CD4-positive, CD25-positive, alpha-beta regulatory T cell (primary cell): ENCODE measurements at regions not wholly inside any gene's neighbourhood (a gene's known extent, or its start where the extent isn't known, plus 50 kb on each side); places are given as distances from the start of the nearest gene placed in this dataset.

Source experiments
- ATAC-seq, 2 donors: fragments of 150-1000 bp; cut with Tn5 transposase; one replicate each; pipeline ENCODE4 v1.10.0; 2021; ENCODE audit warnings: low read depth in 2 of 2, moderate number of reproducible peaks in 2 of 2, moderate library complexity in 1 of 2
- DNase-seq, 3 donors: peaks; one replicate each; pipeline versions ENCODE4 v3.0.0 to v3.0.0-alpha.2; 2012 to 2022; ENCODE audit warnings: mixed read lengths in 1 of 3
- H3K27ac ChIP-seq: one replicate; pipeline ENCODE4 v1.7.0; 2013; ENCODE audit warnings: mild to moderate bottlenecking, low read length; ENCODE audit not compliant: insufficient read depth, poor library complexity, severe bottlenecking
- H3K27me3 ChIP-seq: one replicate; pipeline ENCODE4 v1.7.0; 2013; ENCODE audit warnings: low read length; ENCODE audit not compliant: control insufficient read depth, insufficient read depth
- H3K36me3 ChIP-seq: one replicate; pipeline ENCODE4 v1.7.0; 2013; ENCODE audit warnings: mild to moderate bottlenecking, low read length, moderate library complexity; ENCODE audit not compliant: control insufficient read depth, insufficient read depth
- H3K4me1 ChIP-seq: 2 replicates; pipeline ENCODE4 v1.7.0; 2013; ENCODE audit warnings: mild to moderate bottlenecking, low read length; ENCODE audit not compliant: insufficient read depth, control insufficient read depth, poor library complexity, severe bottlenecking
- H3K4me3 ChIP-seq: one replicate; pipeline ENCODE4 v1.7.0; 2013; ENCODE audit warnings: low read depth, mild to moderate bottlenecking, low read length, moderate library complexity
- H3K9me3 ChIP-seq, 2 experiments: 1 replicate in 1 of 2; 2 replicates in 1 of 2; pipeline ENCODE4 v1.7.0; 2013; ENCODE audit warnings: low read length in 2 of 2, mild to moderate bottlenecking in 1 of 2, moderate library complexity in 1 of 2; ENCODE audit not compliant: control insufficient read depth in 2 of 2
- H3K27ac Mint-ChIP-seq, 3 donors: one replicate each; pipeline ENCODE4 v1.8.0; 2020 to 2022; ENCODE audit warnings: mild to moderate bottlenecking in 3 of 3, mixed read lengths in 3 of 3, moderate library complexity in 2 of 3
- H3K27me3 Mint-ChIP-seq: one replicate; pipeline ENCODE4 v1.8.0; 2022; ENCODE audit warnings: mild to moderate bottlenecking, mixed read lengths
- H3K36me3 Mint-ChIP-seq: one replicate; pipeline ENCODE4 v1.8.0; 2020; ENCODE audit warnings: mixed read lengths
- H3K4me1 Mint-ChIP-seq, 4 donors: one replicate each; pipeline ENCODE4 v1.8.0; 2020 to 2022; ENCODE audit warnings: mixed read lengths in 4 of 4, mild to moderate bottlenecking in 1 of 4
- H3K4me3 Mint-ChIP-seq, 4 donors: one replicate each; pipeline ENCODE4 v1.8.0; 2020 to 2022; ENCODE audit warnings: mild to moderate bottlenecking in 4 of 4, mixed read lengths in 4 of 4, moderate library complexity in 3 of 4
- H3K9me3 Mint-ChIP-seq, 7 donors: one replicate each; pipeline ENCODE4 v1.8.0; 2020 to 2022; ENCODE audit warnings: mixed read lengths in 7 of 7, mild to moderate bottlenecking in 3 of 7, moderate library complexity in 2 of 7

DNA sequence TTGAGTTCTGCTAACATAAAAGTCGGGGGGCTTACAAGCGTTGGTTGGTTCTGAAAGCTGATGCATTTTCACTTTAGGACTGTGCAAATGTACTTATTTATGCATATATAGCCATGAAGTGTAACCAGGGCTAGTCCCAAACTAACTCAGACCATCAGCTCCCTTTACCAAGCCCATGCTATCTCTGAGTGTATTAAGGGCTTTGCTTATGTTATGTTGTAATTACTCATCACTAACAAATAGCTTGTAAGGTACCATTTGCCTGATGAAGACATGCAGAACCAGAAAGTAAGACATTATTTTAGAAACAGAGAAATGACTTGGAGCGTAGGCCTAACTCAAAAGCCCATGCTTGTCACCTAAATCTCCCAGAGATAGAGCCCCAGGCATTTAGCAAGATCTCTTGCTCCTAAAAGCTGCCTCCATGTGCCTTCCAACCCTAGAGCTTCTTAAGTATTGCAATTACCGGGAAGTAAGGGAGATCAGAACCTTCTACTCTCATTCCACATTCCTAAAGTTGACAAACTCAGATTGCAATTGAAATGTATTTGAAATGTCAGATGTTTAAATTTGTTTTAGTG is 362.9 kb upstream of the RBMS3 start:
- H3K27me3 Mint-ChIP-seq = no peaks in the 10 kb centered on the region
- no peak overlapping the region for H3K27ac Mint-ChIP-seq
- H3K4me1 Mint-ChIP-seq = peaks cover 4 to 12% (median 5%) of the 10 kb centered on the region in 4 donors
- no peaks in the 10 kb centered on the region for H3K27me3 ChIP-seq
- H3K9me3 ChIP-seq = no peaks in the 10 kb centered on the region
- no peak for ATAC-seq
- H3K36me3 ChIP-seq = no peaks in the 10 kb centered on the region
- no peak overlapping the region for H3K4me3 ChIP-seq
- peaks cover 0 to 1% (median 0%) of the 10 kb centered on the region in 7 donors for H3K9me3 Mint-ChIP-seq
- no peaks in the 10 kb centered on the region for H3K4me1 ChIP-seq
- H3K4me3 Mint-ChIP-seq = no peak overlapping the region
- no peak for DNase-seq
- H3K36me3 Mint-ChIP-seq = no peaks in the 10 kb centered on the region
- H3K27ac ChIP-seq = no peak overlapping the region

DNA sequence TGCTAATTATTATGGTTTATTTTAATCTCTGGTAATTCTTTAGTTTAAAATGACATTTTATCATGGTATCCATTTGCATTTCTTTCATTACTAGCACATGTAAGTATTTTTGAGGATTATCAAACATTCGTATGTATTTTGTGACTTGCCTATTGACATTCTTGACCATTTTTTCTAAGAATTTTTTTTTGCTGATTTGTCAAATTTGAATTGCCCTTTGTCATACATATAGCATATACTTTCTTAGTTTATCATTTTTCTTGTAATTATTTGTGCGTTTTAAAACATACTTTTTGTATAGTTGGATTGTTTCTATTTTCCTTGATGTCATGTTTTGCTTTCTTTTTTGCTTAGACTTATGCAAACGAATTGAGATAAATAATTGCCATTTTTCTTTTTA is 358.5 kb upstream of the RBMS3 start:
- H3K9me3 ChIP-seq = no peaks in the 10 kb centered on the region
- Mint-ChIP-seq H3K27ac (no peak overlapping the region), H3K4me1 (no peaks in the 10 kb centered on the region), H3K27me3 (no peaks in the 10 kb centered on the region), H3K36me3 (no peaks in the 10 kb centered on the region), H3K9me3 (peaks cover 0 to 3% (median 0%) of the 10 kb centered on the region in 7 donors), H3K4me3 (no peak overlapping the region)
- no peaks in the 10 kb centered on the region for H3K27me3 ChIP-seq
- ATAC-seq (no peak), DNase-seq (no peak)
- no peak overlapping the region for H3K27ac ChIP-seq
- H3K36me3 ChIP-seq = no peaks in the 10 kb centered on the region
- H3K4me3 ChIP-seq = no peak overlapping the region
- no peaks in the 10 kb centered on the region for H3K4me1 ChIP-seq

DNA sequence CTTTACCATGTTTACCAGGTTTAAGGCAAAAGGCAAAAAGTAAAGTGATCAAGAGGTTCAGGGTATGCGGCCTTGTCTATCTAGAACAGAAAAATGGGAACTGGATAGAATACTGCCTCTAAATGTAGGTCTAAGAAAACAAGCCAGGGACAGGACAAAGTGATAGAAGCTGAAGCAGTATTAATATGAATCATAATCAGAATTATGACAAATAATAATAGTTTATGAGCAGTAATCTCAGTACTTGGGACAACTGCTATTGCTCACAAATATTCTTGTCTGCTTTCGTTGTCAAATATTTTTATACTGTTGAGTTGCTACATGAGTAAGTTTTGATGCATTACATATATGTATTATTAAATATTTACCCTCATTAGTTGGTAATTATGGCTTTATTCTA is 356.9 kb upstream of the RBMS3 start:
- Mint-ChIP-seq H3K9me3 (peaks cover 0 to 3% (median 0%) of the 10 kb centered on the region in 7 donors), H3K4me1 (no peaks in the 10 kb centered on the region), H3K4me3 (no peak overlapping the region), H3K27me3 (no peaks in the 10 kb centered on the region), H3K27ac (no peak overlapping the region), H3K36me3 (no peaks in the 10 kb centered on the region)
- no peaks in the 10 kb centered on the region for H3K4me1 ChIP-seq
- DNase-seq (no peak), ATAC-seq (no peak)
- no peak overlapping the region for H3K27ac ChIP-seq
- no peaks in the 10 kb centered on the region for H3K9me3 ChIP-seq
- no peaks in the 10 kb centered on the region for H3K36me3 ChIP-seq
- H3K27me3 ChIP-seq = no peaks in the 10 kb centered on the region
- no peak overlapping the region for H3K4me3 ChIP-seq

DNA sequence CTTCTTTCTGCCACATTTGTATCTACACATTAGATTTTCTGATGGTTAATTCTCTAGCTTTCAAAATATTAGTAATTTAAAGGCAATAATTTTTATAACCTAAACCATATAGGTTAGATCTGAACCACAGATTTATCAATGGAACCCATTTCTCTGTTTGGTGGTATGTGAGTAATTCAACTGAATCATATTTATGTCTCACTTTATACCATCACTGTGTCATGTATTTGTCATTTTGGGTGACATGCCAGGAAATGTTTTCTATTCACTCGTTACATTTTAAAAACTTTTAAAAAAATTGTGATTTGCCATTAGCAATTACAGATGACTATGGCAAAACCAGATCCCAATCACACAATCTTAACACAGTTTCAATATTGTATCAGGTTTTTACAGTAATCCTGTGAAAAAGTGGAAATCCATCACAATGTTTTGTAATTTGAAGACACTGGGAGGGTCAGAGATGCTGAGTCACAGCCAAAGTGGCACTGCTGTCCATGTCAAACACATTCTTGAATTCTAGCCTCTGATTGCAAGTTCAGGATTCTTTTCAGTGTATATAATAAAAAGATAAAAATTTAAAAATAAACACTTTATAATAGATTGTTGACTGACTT is 356.0 kb upstream of the RBMS3 start:
- Mint-ChIP-seq H3K36me3 (no peaks in the 10 kb centered on the region), H3K4me3 (no peak overlapping the region), H3K27me3 (no peaks in the 10 kb centered on the region), H3K27ac (no peak overlapping the region), H3K9me3 (peaks cover 0 to 3% (median 0%) of the 10 kb centered on the region in 7 donors), H3K4me1 (no peaks in the 10 kb centered on the region)
- Histone ChIP-seq H3K4me3 (no peak overlapping the region), H3K4me1 (no peaks in the 10 kb centered on the region), H3K27me3 (no peaks in the 10 kb centered on the region), H3K9me3 (no peaks in the 10 kb centered on the region), H3K36me3 (no peaks in the 10 kb centered on the region), H3K27ac (no peak overlapping the region)
- no peak for DNase-seq
- no peak for ATAC-seq

DNA sequence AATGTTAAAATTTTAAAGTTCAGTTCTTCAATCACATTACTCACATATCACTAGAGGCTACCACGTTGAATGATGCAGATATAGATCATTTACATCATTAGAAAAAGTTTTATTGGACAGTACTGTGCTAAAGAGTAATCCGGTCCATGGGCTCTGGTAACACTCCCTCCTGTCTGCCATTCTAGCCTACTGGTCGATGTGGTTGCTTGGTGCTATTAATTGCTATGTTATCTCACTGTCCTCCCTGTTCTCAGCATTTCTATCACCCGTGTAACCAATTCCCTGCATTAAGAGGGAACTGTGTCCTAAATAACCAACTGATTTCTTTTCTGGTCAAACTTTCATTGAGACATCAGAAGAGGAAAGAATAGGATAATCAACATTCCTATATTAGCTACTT is 347.5 kb upstream of the RBMS3 start:
- H3K4me3 Mint-ChIP-seq = no peak overlapping the region
- H3K9me3 Mint-ChIP-seq = peaks cover 0 to 4% (median 0%) of the 10 kb centered on the region in 7 donors
- no peaks in the 10 kb centered on the region for H3K27me3 Mint-ChIP-seq
- ATAC-seq (no peak), DNase-seq (no peak)
- peaks cover 7 to 22% (median 14%) of the 10 kb centered on the region in 4 donors for H3K4me1 Mint-ChIP-seq
- no peaks in the 10 kb centered on the region for H3K4me1 ChIP-seq
- no peak overlapping the region for H3K4me3 ChIP-seq
- H3K9me3 ChIP-seq = no peaks in the 10 kb centered on the region
- no peaks in the 10 kb centered on the region for H3K36me3 ChIP-seq
- H3K27ac ChIP-seq = no peak overlapping the region
- H3K27me3 ChIP-seq = no peaks in the 10 kb centered on the region
- H3K36me3 Mint-ChIP-seq = no peaks in the 10 kb centered on the region
- no peak overlapping the region for H3K27ac Mint-ChIP-seq

DNA sequence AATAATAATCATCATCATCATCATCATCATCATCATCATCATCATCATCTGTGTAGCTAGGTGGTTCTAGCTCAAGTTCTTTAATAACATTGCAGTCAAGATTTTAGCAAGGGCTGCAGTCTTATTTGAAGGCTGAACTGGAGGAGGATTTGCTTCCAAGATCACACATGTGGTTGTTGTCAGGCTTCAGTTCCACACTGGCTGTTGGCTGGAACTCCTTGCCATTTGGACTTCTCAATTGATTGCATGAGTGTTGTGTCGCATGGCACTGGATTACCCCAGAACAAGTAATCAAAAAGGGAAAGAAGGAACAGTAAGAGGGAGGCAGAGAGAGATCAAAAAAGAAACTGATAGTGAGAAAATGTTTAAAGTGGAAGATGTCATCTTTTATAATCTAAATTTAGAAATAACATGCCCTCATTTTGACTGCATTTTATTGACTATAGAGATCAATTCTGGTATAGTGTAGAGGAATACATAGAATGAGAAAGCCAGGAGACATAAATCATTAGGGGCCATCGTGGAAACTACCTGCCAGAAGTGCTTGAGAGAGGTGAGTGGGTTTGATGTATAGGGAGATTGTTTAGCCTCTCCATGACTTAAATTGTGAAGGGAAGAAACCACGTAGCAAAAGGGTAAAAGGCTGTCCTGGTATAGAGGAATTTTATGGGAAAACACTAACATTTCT is 346.6 kb upstream of the RBMS3 start:
- Mint-ChIP-seq H3K27me3 (no peaks in the 10 kb centered on the region), H3K4me1 (peaks cover 7 to 22% (median 14%) of the 10 kb centered on the region in 4 donors), H3K27ac (peak overlapping the region in 1 of 3 donors; percentile 57), H3K36me3 (no peaks in the 10 kb centered on the region), H3K4me3 (peak overlapping the region in 1 of 4 donors; percentile 36), H3K9me3 (peaks cover 0 to 7% (median 0%) of the 10 kb centered on the region in 7 donors)
- H3K27me3 ChIP-seq = no peaks in the 10 kb centered on the region
- no peaks in the 10 kb centered on the region for H3K9me3 ChIP-seq
- H3K4me3 ChIP-seq = no peak overlapping the region
- DNase-seq (peak in 1 of 3 donors; percentile 14), ATAC-seq (no peak)
- no peaks in the 10 kb centered on the region for H3K4me1 ChIP-seq
- H3K36me3 ChIP-seq = no peaks in the 10 kb centered on the region
- no peak overlapping the region for H3K27ac ChIP-seq

DNA sequence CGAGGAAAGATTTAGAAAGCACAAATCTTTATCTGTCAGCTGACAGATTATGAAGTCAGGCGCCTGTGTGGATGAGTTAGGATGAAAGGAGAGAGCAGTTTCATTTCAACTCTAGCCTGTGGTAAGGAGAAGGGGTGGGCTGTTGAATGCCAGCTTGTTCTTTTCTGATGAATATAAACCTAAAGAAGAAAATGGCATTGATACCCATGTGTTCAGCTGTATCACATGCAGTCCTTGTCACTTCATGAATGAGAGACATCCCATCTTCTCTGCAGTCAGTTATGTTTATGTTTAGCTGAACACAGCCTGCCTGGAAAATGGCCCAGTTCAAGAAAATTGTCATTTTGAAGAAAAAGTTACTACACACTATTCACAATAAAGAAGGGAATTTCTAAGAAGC is 345.7 kb upstream of the RBMS3 start:
- peak in 1 of 2 donors; percentile 40 for ATAC-seq
- H3K9me3 Mint-ChIP-seq = peaks cover 0 to 8% (median 0%) of the 10 kb centered on the region in 7 donors
- H3K4me1 ChIP-seq = no peaks in the 10 kb centered on the region
- no peaks in the 10 kb centered on the region for H3K27me3 ChIP-seq
- H3K27ac ChIP-seq = no peak overlapping the region
- H3K4me3 Mint-ChIP-seq = peak overlapping the region in 1 of 4 donors; percentile 10
- H3K4me3 ChIP-seq = peak overlapping the region; percentile 3
- no peaks in the 10 kb centered on the region for H3K9me3 ChIP-seq
- peak overlapping the region; percentile 11 to 37 (median 23) for H3K27ac Mint-ChIP-seq
- H3K4me1 Mint-ChIP-seq = peaks cover 7 to 22% (median 16%) of the 10 kb centered on the region in 4 donors
- H3K36me3 ChIP-seq = no peaks in the 10 kb centered on the region
- peak in 1 of 3 donors; percentile 58 for DNase-seq
- H3K36me3 Mint-ChIP-seq = no peaks in the 10 kb centered on the region
- no peaks in the 10 kb centered on the region for H3K27me3 Mint-ChIP-seq
